HCT116 (cell line): ENCODE measurements at regions not wholly inside any gene's neighbourhood (a gene's known extent, or its start where the extent isn't known, plus 50 kb on each side); places are given as distances from the start of the nearest gene placed in this dataset.

Experiments used
- ATAC-seq: fragments of 200-7000 bp; cut with Tn5 transposase; 2 replicates; pipeline ENCODE4 v1.9.1; 2020; ENCODE audit warnings: mild to moderate bottlenecking, moderate library complexity
- BruUV-seq: library from RNA; stranded (reverse); fragments of 400-500 nt; replicated peaks from 2 replicates; lab custom pipeline; 2021; lab: Mats Ljungman, UMichigan
- CTCF ChIA-PET: fragments of 300-600 bp; sonication (Branson Sonifier 250); formaldehyde crosslinking; loops from one replicate; lab custom pipeline; 2021; ENCODE audit warnings: antibody characterized with exemption; lab: Charles Lee
- POLR2A ChIA-PET: fragments of 300-600, 350-600 bp; sonication (Branson Sonifier 250); formaldehyde crosslinking; loops from one replicate; lab custom pipeline; 2021; ENCODE audit warnings: antibody characterized with exemption; lab: Charles Lee
- RAD21 ChIA-PET, 2 experiments: fragments of 300-600 bp; sonication (Branson Sonifier 250); formaldehyde crosslinking; loops; one replicate each; lab custom pipeline; 2023; ENCODE audit warnings: low total read pairs in 2 of 2; ENCODE audit not compliant: uncharacterized antibody in 2 of 2, unreplicated experiment in 2 of 2, low non-redundant PET in 1 of 2; lab: Charles Lee
- DNase-seq: peaks from one replicate; pipeline ENCODE4 v3.0.0-alpha.2; 2010; ENCODE audit warnings: low read depth, low spot score
- H2AFZ ChIP-seq: fragments of 200-600 bp; shearing (Covaris generic), sonication (generic); 2 replicates; pipeline ENCODE4 v1.6.1; 2017; ENCODE audit warnings: low read depth, mixed run types, mixed read lengths, antibody characterized with exemption, low read length; ENCODE audit not compliant: poor library complexity, severe bottlenecking
- H3K27ac ChIP-seq: 2 replicates; pipeline ENCODE4 v1.5.1; 2012; ENCODE audit warnings: low read depth, low read length
- H3K27me3 ChIP-seq: fragments of 200-600 bp; sonication (generic); 2 replicates; pipeline ENCODE4 v1.6.1; 2016; ENCODE audit warnings: mixed run types, low read length, mixed read lengths; ENCODE audit not compliant: insufficient read depth
- H3K36me3 ChIP-seq, 2 experiments: fragments of 200-500 bp in 1 of 2; fragments of 200-600 bp in 1 of 2; sonication (Bioruptor generic) in 1 of 2; sonication (generic) in 1 of 2; 2 replicates each; pipeline versions ENCODE4 v1.5.1 to v1.6.1; 2014 to 2016; ENCODE audit warnings: low read length in 2 of 2, inconsistent platforms in 1 of 2, mixed read lengths in 1 of 2, mixed run types in 1 of 2; ENCODE audit not compliant: insufficient read depth in 2 of 2, control insufficient read depth in 1 of 2
- H3K4me1 ChIP-seq, 2 experiments: fragments of 200-600 bp in 1 of 2; sonication (generic) in 1 of 2; 2 replicates each; pipeline versions ENCODE4 v1.5.1 to v1.6.1; 2012 to 2017; ENCODE audit warnings: low read length in 2 of 2, inconsistent platforms in 1 of 2, mild to moderate bottlenecking in 1 of 2, mixed read lengths in 1 of 2, mixed run types in 1 of 2, moderate library complexity in 1 of 2; ENCODE audit not compliant: insufficient read depth in 2 of 2, control insufficient read depth in 1 of 2
- H3K4me2 ChIP-seq: fragments of 200-600 bp; sonication (generic); 2 replicates; pipeline ENCODE4 v1.6.1; 2017; ENCODE audit warnings: mixed run types, low read length, mixed read lengths
- H3K4me3 ChIP-seq, 2 experiments: fragments of 200-600 bp in 1 of 2; sonication (generic) in 1 of 2; replicated peaks in 1 of 2; 2 replicates each; pipeline ENCODE4 v1.5.1; 2011 to 2016; ENCODE audit warnings: low read length in 2 of 2, control low read depth in 1 of 2, low read depth in 1 of 2, mild to moderate bottlenecking in 1 of 2, mixed read lengths in 1 of 2, mixed run types in 1 of 2
- H3K79me2 ChIP-seq: fragments of 200-600 bp; sonication (generic); 2 replicates; pipeline ENCODE4 v1.6.1; 2017; ENCODE audit warnings: mild to moderate bottlenecking, mixed run types, low read length, moderate library complexity, mixed read lengths; ENCODE audit not compliant: insufficient read depth
- H3K9ac ChIP-seq: fragments of 200-600 bp; sonication (generic); 2 replicates; pipeline ENCODE4 v1.6.1; 2016; ENCODE audit warnings: low read length, mixed read lengths
- H3K9me2 ChIP-seq: fragments of 200-600 bp; sonication (generic), shearing (Covaris generic); 2 replicates; pipeline ENCODE4 v1.6.1; 2017; ENCODE audit warnings: mixed run types, mild to moderate bottlenecking, moderate library complexity; ENCODE audit not compliant: insufficient read depth
- H3K9me3 ChIP-seq, 2 experiments: fragments of 200-500 bp in 1 of 2; fragments of 200-600 bp in 1 of 2; sonication (Bioruptor generic) in 1 of 2; sonication (generic) in 1 of 2; 2 replicates each; pipeline ENCODE4 v1.6.1; 2014 to 2017; ENCODE audit warnings: low read length in 2 of 2, mixed read lengths in 2 of 2, inconsistent platforms in 1 of 2, low read depth in 1 of 2, mild to moderate bottlenecking in 1 of 2, mixed run types in 1 of 2, moderate library complexity in 1 of 2; ENCODE audit not compliant: control insufficient read depth in 1 of 2, insufficient read depth in 1 of 2
- H4K20me1 ChIP-seq: fragments of 200-600 bp; sonication (generic), shearing (Covaris generic); 2 replicates; pipeline ENCODE4 v1.6.1; 2017; ENCODE audit warnings: mixed run types, mild to moderate bottlenecking, moderate library complexity; ENCODE audit not compliant: insufficient read depth
- ATF3 ChIP-seq: IDR thresholded peaks from 2 replicates; pipeline ENCODE4 v1.6.1; 2012
- ELF1 ChIP-seq: IDR thresholded peaks from 2 replicates; pipeline ENCODE4 v1.6.1; 2012; ENCODE audit warnings: low read depth, borderline replicate concordance
- EZH2 ChIP-seq: fragments of 200-600 bp; sonication (generic); IDR thresholded peaks from 2 replicates; pipeline ENCODE4 v1.6.1; 2017; ENCODE audit warnings: antibody characterized with exemption, mixed run types
- FOSL1 ChIP-seq: IDR thresholded peaks from 2 replicates; pipeline ENCODE4 v1.6.1; 2012; ENCODE audit warnings: low read depth
- MAX ChIP-seq: IDR thresholded peaks from 2 replicates; pipeline ENCODE4 v1.6.1; 2012
- POLR2A ChIP-seq: IDR thresholded peaks from 2 replicates; pipeline ENCODE4 v1.7.0; 2011; ENCODE audit warnings: borderline replicate concordance; ENCODE audit not compliant: insufficient read depth, insufficient read length; ENCODE audit errors: extremely low read depth
- POLR2AphosphoS5 ChIP-seq: IDR thresholded peaks from 2 replicates; pipeline ENCODE4 v1.6.1; 2011; ENCODE audit warnings: mild to moderate bottlenecking, low read depth, low read length, moderate library complexity
- RAD21 ChIP-seq: IDR thresholded peaks from 2 replicates; pipeline ENCODE4 v1.6.1; 2012; ENCODE audit warnings: low read depth, mild to moderate bottlenecking
- REST ChIP-seq: IDR thresholded peaks from 2 replicates; pipeline ENCODE4 v1.6.1; 2012; ENCODE audit warnings: low read depth
- SRF ChIP-seq: IDR thresholded peaks from 2 replicates; pipeline ENCODE4 v1.6.1; 2012; ENCODE audit warnings: low read depth
- TCF7L2 ChIP-seq: IDR thresholded peaks from 2 replicates; pipeline ENCODE4 v1.7.0; 2011; ENCODE audit warnings: borderline replicate concordance, inconsistent platforms; ENCODE audit not compliant: insufficient read depth, insufficient read length; ENCODE audit errors: extremely low read depth
- YY1 ChIP-seq: IDR thresholded peaks from 2 replicates; pipeline ENCODE4 v1.6.1; 2011; ENCODE audit warnings: low read length, low read depth, moderate library complexity, mild to moderate bottlenecking; ENCODE audit not compliant: insufficient replicate concordance; ENCODE audit errors: extremely low read depth
- ZFX ChIP-seq: fragments of 450-650 bp; IDR thresholded peaks from 2 replicates; pipeline ENCODE4 v1.6.1; 2017
- intact Hi-C: fragments of 100-400 bp; cut with micrococcal nuclease; formaldehyde crosslinking; loops from 2 replicates; pipeline ENCODE4 v1.10.0; 2022

GRCh38 chr20:39136798-39137197 lies 174.7 kb downstream of the DHX35 start:
- Histone ChIP-seq H3K27ac (no peak overlapping the region), H3K36me3 (no peaks in the 10 kb centered on the region), H3K4me1 (no peaks in the 10 kb centered on the region), H4K20me1 (no peaks in the 10 kb centered on the region), H3K79me2 (no peaks in the 10 kb centered on the region), H2AFZ (no peak overlapping the region), H3K9ac (no peak overlapping the region), H3K9me3 (no peaks in the 10 kb centered on the region), H3K27me3 (peaks cover 42% of the 10 kb centered on the region), H3K9me2 (no peaks in the 10 kb centered on the region), H3K4me2 (no peak overlapping the region), H3K4me3 (no peak overlapping the region)
- no peak for ATAC-seq
- no peak for DNase-seq
- ChIA-PET CTCF (no interaction called here), RAD21 (no interaction called here), POLR2A (no interaction called here)
- no TSS peak for BruUV-seq
- TF ChIP-seq ZFX: no peak
- intact Hi-C loops: no loop called here

- no peak overlapping the region for H3K9ac ChIP-seq
- CTCF ChIA-PET: no interaction called here
- no peaks in the 10 kb centered on the region for H3K4me1 ChIP-seq
- H2AFZ ChIP-seq: no peak overlapping the region
- no peaks in the 10 kb centered on the region for H3K36me3 ChIP-seq
- H3K4me2 ChIP-seq: no peak overlapping the region
- intact Hi-C loops: no loop called here
- H3K27ac ChIP-seq: no peak overlapping the region
- RAD21 ChIA-PET: no interaction called here
- ATAC-seq: no peak
- DNase-seq: no peak
- H3K27me3 ChIP-seq: peaks cover 34% of the 10 kb centered on the region
- H3K9me3 ChIP-seq: no peaks in the 10 kb centered on the region
- H4K20me1 ChIP-seq: no peaks in the 10 kb centered on the region
- TF ChIP-seq YY1 (no peak), POLR2AphosphoS5 (no peak), RAD21 (no peak), POLR2A (no peak), ZFX (no peak), TCF7L2 (no peak), FOSL1 (no peak), ELF1 (no peak), SRF (no peak), EZH2 (no peak), MAX (no peak), ATF3 (no peak), REST (no peak)
- H3K79me2 ChIP-seq: no peaks in the 10 kb centered on the region
- H3K4me3 ChIP-seq: no peak overlapping the region
- no TSS peak for BruUV-seq
- no peaks in the 10 kb centered on the region for H3K9me2 ChIP-seq
- POLR2A ChIA-PET: no interaction called here
Measured at GRCh38 chr20:39135885-39136544, 173.9 kb downstream of the DHX35 start.
